ENCODE measurements at regions not wholly inside any gene's neighbourhood (a gene's known extent, or its start where the extent isn't known, plus 50 kb on each side); places are given as distances from the start of the nearest gene placed in this dataset.

DNA sequence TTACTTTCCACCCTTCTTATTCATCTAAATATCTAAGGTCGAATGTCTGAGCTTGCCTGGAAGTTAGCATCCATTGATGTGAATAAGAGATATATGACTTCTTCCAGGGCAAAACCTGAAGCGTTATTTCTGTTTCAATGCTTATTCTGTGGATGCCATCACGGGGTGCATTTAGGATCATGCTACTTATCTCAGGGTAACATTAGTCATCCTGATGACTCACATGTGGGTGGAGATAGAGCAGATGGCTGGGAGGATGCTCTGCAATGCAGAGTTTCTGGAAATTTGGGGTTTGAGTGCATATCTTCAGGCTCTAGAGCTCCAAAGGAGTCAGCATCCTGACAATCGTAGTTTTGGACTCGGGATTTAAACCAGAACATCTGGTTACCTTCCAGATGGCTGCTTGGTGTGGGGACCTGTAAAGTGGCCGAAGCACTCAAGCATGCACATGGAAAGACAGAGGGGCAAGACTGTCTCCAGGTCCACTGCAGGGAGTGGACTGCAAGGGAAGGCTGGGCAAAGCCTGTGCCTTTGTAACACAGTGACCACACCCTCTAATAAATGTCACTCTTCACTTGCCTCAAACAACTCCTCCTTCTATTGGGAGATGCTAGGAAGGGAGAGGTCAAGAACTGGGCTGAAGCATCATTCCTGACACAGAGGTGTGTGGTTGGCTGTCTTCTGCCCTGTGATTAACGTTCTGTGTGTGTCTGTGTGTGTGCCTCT lies 175.2 kb upstream of the SALL1 start:
- DNase-seq (ENCODE audit: low read depth in 2 of 2) = no peak

DNA sequence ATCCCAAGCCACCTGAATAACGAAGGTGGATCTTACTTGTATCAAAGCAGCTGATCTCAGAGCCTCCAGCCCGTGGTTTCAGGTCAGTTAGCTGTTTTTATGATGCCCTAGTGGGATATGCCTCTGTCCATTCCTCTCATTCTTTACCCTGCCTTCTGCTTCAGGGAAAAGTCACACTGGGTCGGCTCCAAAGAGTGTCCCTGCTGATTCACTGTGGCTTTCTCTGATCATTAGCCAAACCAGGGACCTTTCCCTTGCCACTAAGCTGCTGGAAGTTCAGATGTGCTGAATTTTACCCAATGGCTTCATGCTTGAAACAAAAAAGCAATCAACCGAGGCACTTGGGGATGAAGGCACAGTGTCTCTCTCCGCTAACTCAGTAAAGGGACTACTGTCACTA lies 170.2 kb upstream of the SALL1 start:
- no peak for DNase-seq (ENCODE audit: low read depth in 2 of 2)

DNA sequence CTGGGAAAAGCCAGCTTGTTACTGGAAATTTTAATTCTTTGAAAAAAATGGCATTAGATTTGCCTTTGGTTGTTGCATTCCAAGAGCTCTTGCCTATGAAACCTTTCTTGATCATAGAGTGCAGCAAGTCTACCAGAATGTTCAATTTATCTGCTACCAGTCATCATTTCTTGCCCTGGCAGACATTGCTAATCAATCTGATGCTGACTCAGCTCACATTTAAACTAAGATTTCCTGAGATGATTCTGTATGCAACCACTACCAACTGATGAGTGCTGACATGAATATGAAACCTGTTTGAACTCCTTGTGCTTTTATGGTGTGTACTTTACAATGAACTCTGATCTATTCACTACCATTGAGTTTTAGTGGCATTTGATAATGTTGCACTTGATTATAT lies 166.5 kb upstream of the SALL1 start:
- no peak for DNase-seq (ENCODE audit: low read depth in 2 of 2)

DNA sequence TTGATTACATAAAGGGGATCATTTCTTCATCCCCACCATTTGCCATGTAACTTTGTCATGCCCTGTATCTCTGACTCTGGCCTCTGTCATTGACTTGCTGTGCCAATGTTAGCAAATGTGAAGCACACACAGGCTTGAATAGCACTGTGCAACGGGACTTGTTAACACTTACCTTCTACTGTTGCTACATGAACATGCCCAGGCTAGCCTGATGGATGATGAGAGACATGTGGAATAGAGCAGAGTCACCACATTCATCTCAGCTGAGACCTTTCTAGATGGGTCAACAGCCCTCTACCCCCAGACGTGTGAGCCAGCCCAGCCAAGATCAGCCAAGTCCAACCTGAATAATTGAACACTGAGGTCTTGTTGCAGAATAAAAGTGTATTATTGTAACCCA lies 162.1 kb upstream of the SALL1 start:
- DNase-seq (ENCODE audit: low read depth in 2 of 2) = no peak

DNA sequence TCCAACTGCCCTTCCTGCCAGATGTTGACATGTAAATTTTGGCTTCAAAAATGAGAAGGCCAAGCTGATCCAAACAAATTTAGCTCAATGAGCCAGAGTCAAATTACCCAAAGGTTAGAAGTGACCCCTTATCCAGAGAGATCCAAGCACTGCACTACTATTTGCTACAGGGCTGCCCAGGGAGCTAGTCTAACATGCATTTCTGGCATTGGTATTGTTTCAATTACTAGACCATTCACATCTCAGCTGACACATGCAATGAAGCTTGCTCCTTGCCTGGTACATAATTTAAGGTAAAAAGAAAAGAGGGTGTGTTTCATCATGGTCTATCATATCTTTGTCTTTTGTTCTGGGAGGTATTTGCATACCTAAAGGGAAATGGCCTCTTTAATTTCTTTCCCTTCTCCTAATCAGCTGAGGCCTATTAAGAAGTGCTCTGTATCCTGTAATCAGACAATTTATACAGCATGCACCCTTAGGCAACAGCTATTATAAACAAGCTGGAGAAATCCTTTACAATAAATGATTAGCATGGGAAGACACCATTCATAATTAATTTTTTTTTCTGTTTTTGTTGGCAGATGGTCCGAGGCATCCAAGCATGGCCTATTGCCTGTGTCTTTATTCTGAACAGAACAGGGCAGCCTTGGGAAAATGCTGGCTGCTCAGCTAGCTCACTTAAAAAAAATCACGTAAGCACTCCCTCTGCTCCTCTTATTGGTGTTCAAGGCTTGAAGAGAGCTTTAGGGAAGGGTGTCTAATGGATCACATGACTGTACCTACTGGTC lies 161.5 kb upstream of the SALL1 start:
- no peak for DNase-seq (ENCODE audit: low read depth in 2 of 2)

DNA sequence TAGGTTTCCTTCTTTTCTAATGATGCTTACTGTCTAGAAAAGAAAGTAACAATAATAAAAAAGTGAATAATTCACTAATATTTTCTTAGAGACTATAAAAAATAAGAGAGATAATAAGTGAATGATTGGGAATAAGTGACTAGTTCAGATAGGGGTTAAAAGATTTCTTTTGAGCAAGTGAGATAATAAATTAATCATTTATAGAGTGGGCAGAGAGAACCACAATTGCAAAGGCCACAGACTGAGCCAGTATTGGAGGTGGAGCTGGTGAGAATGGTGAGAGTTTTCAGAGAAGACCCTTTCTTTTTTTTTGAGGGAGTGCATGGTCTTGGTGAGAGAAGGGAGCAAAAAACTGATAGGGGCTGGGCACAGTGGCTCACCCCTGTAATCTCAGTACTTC lies 159.1 kb upstream of the SALL1 start:
- no peak for DNase-seq (ENCODE audit: low read depth in 2 of 2)

DNA sequence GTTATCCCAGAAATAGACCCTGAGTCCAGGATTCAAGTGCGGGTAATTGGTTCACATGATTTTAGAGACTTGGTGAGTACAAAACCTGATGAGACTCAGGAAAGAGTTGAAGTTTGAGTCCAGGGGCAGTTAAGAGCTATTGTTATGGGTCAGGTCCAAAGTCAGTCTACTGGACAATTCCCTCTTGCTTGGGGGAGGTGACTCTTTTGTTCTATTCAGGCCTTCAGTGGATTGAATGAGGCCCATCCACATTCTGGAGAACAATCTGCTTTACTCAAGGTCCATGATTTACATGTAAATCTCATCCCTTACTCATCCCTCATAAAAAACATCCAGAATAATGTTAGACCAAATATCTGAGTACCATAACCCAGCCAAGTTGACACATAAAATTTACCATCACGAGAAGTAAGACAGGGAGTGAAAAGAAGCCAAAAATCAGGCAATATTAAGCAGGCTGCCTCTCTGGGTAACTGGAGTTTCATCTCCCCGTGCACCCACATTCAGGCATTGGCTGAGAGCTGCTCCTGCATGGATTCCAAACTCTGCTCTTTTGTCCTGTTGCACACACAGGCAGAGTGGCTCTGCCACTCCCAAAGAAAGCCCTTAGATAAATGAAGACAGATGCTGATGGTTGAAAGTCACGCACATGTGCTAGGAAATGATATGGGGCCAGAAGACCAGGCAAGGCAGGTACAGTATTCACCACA lies 156.0 kb upstream of the SALL1 start:
- no peak for DNase-seq (ENCODE audit: low read depth in 2 of 2)

DNA sequence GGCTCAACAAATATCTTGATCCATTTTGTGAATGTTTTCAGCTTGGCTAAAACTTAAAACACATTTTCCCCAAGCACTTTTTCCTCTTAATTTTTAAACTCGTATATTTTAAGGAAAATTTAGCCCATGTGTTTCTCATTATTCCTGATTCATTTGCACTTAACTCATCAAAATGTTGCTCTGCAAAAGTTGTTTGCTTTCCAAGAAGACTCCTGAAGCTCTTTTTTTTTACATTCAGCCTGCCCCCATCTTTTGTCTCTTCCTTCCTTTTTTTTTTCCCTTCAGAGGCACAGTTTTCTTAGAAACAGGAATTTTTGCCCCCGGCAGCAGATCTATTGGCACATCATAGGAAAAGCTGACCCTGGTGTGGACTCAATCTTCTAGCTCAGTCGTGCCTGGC lies 155.0 kb upstream of the SALL1 start:
- no peak for DNase-seq (ENCODE audit: low read depth in 2 of 2)

DNA sequence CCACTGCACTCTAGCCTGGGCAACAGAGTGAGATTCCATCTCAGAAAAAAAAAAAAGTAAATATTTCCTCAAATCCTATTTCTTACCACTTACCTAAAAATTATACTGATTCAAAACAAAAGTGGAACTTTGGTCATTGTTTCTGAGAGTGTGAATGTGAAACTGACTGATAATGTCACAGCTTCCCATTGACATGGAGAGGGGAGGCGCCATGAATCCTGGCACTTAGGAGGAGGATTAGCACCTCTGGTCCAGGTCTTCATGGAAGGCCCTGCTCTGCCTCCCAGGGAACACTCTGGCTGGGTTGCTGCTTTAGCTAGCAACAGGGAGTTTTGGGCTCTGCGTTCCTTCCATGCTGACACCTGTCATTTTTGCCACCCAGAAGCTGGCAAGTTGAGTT lies 154.3 kb upstream of the SALL1 start:
- no peak for DNase-seq (ENCODE audit: low read depth in 2 of 2)

DNA sequence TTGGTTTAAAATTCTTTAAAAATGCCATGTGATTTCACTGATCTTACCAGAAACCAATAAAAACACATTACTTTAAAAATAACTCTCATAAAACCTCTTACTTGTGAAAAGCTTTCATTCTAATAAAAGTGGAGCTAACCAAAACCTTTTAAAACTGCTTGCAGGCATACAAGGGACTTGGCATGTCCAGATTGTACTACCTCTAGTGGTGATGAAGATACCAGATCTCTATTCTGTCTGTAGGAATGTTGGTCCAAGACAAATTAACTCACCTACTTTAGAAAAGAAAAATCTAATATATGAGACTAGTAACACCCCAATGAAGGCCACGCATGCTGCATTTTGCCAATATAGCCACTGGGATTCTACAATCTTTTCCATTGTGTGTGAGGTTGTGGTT lies 151.0 kb upstream of the SALL1 start:
- no peak for DNase-seq (ENCODE audit: low read depth in 2 of 2)

DNA sequence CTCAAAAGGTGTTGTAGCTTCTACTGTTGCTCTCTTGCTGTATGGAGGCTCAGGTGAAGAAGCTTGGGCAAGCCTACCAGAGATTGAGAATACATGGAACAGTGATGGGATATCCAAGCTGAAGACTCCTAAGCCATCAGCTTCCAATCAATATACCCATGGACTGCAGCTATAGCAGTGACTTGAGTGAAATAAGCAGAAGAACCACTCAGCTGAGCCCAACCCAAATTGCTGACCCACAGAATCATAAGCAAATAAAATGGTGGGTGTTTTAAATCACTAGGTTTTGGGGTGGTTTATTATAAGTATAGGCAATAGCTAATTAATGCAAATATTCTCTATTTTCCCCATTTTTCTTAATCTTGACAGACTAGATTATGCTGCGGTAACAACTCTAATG lies 147.7 kb upstream of the SALL1 start:
- DNase-seq (ENCODE audit: low read depth in 2 of 2) = no peak

DNA sequence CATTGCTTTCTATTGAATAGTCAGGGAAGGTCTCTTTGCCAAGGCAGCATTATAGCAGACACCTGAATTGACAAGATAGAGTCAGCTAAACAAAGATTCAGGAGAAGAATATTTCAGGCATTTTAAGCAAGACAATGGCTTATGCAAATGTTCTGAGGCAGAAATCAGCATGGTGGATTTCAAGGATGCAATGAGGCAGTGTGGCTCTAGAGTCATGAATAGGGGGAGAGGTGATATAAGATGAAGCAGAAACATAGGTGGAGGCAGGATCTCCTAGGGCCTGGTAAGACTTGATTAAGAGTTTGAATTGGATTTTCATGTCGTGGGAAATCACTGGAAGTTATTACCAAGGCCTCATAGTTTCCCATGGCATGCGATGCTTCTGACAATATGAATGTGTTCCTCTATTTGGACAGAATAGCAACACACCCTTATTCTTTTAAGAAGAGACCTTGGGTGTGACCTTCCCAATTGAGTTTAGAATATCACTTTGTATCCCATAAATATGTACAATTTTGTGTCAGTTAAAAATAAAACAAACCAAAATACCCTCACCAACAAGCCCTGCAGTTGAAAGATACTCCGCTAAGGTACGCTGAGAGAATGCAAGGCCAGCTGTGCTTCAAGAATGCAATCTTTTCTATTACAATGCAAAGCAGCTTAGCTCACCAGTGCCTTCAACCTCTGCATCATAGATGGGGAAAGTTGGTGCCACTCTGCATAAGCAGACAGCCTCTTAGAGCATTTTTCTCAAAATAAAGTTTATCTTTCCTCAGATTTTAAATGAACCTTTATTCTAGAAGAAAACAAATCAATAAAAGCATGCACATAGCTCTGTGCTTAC lies 139.6 kb upstream of the SALL1 start:
- DNase-seq (ENCODE audit: low read depth in 2 of 2) = no peak

DNA sequence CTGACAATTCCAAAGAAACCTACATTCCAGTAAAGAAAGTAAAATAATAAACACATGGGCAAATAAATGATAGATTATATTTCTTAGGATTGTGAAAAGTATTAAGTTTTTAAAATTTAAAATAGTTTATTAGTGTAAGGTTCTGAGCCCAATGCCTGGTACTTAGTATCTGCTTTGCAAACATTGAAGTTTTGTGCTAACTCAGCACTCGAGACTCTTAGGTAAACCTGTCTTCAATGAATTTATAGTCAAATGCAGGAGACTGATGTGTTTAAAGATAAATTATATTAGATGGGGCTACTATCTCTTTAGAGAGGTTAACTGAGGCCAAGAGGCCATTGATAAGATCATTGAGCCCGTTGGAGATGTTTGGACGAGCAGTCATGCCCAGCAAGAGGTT lies 138.3 kb upstream of the SALL1 start:
- DNase-seq (ENCODE audit: low read depth in 2 of 2) = no peak

DNA sequence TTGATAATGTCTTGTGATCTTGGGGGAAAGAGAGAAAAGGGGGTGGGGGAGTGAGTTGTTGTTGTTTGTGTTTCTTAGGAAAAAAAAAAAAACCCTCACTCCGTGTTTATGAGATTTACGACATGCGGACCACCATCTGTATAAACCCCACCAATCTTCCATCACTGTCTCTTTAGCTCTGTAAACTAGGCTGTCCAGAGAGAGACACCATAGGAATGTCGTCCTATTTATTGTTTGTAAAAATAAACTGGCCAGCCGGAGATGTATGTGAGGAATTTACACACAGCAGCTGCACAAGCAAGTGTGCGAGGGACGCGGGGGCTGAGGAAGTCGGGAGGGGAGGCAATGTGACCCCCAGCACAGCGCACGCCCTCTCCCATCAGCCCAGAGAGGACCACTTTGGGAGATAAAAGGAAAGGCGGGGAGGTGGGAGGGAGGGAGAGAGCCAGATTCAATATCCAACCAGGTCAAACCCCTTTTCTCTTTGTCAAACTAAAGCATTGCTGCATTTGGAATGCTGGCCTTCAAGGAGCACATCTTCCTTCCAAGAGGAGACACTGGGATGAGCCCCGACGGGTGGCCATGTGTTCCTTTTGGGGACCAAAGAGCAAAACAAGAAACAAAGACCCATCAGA lies 136.2 kb upstream of the SALL1 start:
- DNase-seq (ENCODE audit: low read depth in 2 of 2) = no peak

DNA sequence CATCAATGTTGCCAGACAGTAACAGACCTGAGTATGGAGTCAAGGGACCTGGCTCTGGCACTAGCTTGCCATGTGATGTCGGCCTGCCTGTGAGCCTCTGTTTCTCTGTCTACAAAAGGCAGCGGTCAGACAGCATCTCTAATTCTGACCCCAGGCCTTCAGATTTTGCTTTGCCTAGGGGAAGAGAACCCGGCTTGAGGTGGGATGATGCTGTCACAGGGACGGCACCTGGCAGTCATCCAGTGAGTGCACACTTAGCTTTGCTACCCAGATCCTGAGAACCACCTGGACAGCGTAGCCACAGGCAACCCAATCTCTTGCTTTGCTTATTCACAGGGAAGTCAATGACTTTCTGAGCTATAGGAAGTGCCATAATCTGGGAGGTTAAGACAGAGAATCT lies 135.2 kb upstream of the SALL1 start:
- DNase-seq (ENCODE audit: low read depth in 2 of 2) = no peak

DNA sequence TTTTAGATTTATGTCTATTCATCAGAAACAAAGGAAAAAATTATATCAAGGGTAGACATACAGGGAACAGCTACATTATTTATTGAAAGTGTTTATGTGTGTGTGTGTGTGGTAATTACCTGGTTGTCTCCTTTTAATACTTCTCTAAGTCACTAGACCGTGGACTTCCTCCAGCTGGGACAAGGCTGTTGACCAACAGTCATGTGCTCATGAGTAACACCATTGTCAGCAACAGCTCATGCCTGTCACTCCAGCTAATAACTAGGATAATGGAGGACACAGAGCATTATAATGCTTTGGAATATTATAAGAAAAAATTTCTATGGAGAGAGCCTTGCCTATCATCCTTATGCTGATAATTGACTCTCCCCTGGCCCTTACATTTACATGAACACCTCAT lies 125.3 kb upstream of the SALL1 start:
- no peak for DNase-seq (ENCODE audit: low read depth in 2 of 2)

DNA sequence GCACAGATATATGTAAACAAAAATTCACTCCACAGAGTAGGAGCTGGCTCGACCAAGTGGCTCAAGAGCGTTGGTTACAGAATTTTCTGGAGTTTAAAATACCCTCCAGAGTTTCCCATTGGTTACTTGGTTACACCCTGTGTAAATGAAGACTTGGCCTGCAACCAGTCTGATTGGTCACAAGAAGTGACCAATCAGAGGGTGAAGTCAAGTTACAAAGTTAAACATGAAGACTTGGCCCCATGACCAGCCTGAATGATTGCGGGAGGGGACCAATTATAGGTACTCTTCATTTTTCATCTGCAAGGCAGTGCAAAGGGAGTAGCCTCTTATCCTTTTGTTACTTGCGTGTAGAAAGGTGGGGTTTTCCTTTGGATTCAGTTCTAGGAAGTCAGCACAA lies 121.3 kb upstream of the SALL1 start:
- DNase-seq (ENCODE audit: low read depth in 2 of 2) = no peak

DNA sequence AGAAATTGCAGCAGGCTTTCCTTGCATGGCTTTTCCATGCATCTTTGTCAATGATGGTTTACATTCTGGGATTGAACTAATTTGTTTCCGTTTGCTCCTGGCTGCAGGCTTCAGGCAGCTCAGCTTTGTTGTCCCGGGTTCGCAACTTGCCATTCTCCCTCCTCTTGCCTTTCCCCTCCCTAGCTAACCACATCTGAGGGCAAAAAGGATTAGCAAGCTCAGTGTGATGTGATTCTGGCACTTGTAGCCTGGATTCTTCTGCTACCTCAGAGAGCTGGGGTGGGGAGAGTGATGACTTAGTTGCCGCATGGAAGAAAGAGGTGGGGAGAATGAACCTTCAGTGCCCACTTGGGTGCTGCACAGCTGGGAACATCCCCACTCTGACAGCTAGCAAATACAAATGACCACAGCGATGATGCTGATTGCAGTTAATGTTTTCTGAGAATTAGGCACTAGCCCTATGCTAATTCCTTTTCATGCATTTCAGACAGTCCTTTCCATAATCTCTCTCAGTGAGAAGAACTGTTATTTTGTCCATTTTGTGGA lies 120.2 kb upstream of the SALL1 start:
- no peak for DNase-seq (ENCODE audit: low read depth in 2 of 2)

DNA sequence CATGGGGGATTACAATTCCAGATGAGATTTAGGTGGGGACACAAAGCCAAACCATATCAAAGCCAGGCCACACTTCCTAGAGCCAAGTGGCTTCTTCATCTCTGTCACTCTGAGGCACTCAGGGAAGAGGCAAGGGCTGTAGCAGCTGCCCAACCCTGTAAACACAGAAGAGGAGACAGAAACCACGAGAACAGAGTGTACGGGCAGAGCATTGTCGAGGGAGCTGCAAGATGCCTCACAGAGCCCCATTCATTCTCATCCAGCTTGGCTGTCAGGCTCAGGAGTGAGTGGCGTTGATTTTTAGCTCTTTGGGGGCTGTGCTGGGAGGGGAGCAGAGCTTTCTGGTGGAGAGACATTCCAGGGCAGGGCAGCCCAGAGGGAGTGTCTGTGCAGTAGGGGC lies 117.2 kb upstream of the SALL1 start:
- DNase-seq (ENCODE audit: low read depth in 2 of 2) = no peak

DNA sequence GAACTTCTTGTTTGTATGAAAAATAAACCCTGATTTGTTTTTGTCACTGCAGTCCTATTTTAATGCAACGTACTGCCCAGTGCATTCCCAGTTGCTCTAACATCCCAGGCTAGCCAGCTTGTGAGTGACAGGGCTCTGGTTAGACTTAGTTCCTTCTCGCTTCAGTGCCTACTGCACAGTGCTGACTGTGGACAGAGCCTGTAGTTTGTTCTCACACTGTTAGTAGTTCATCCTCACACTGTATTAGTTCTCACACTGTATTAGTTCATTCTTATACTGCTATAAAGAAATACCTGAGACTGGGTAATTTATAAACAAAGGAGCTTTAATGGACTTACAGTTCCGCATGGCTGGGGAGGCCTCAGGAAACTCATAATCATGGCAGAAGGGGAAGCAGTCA lies 116.6 kb upstream of the SALL1 start:
- DNase-seq (ENCODE audit: low read depth in 2 of 2) = no peak

DNA sequence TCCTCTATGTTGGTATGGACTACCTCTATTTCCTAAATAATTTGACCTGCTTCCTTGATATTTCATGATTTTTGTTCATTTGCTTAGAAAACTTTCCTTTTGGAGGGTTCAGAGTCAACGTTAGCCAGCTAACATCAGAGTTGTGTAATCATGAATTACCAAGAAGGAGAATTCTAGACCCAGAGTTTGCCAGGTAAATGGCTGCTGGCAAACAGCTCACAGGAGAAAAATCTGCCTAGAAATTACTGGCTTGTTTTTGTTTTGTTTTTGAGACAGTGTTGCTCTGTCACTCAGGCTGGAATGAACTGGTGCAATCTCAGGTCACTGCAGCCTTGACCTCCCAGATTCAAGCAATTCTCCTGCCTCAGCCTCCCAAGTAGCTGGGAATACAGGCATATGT lies 111.4 kb upstream of the SALL1 start:
- DNase-seq (ENCODE audit: low read depth in 2 of 2) = no peak

All from activated CD8-positive, alpha-beta memory T cell treated with anti-CD3 and anti-CD28 coated beads for 4 hours (primary cell).